ENCODE measurements at regions not wholly inside any gene's neighbourhood (a gene's known extent, or its start where the extent isn't known, plus 50 kb on each side); places are given as distances from the start of the nearest gene placed in this dataset.
"Not testable (repeated sequence)": the region's sequence is repeated elsewhere in the genome, so short reads cannot be mapped to it uniquely, and the experiment has no call there.

GRCh38 chr4:86498863-86499166 lies 95.3 kb upstream of the PTPN13 start:
- Mint-ChIP-seq H3K9me3 (no peaks in the 10 kb centered on the region), H3K36me3 (no peaks in the 10 kb centered on the region), H3K27ac (no peak overlapping the region)
- ATAC-seq, result no peak
- DNase-seq (ENCODE audit: low spot score in 2 of 2), result no peak

- Mint-ChIP-seq H3K27ac (no peak overlapping the region), H3K9me3 (no peaks in the 10 kb centered on the region), H3K36me3 (no peaks in the 10 kb centered on the region)
- ATAC-seq (no peak), DNase-seq (ENCODE audit: low spot score in 2 of 2) (no peak)
These were observed 93.6 kb upstream of the PTPN13 start for GRCh38 chr4:86500527-86500926.

DNA sequence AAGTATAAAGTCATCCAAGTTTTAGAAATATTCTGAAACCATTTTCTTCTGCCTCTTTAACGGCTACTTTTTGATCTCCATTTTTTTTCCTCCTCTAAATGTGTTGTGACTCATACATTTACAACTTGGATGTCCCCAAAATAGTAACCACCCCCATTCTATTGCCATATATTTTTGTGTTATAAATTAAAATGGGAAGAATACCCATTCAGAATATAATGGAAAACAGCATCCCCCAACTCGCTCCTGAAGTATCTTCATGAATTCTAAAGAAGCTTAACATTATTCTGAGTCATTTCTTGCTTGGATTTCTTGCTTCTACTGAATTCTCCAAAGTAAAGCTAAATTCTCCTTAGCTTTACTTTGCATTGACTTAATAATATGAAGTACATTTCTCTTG lies 92.0 kb upstream of the PTPN13 start:
- Mint-ChIP-seq H3K9me3 (no peaks in the 10 kb centered on the region), H3K36me3 (no peaks in the 10 kb centered on the region), H3K27ac (no peak overlapping the region)
- ATAC-seq (no peak), DNase-seq (ENCODE audit: low spot score in 2 of 2) (no peak)

- Mint-ChIP-seq H3K9me3 (no peaks in the 10 kb centered on the region), H3K27ac (no peak overlapping the region), H3K36me3 (no peaks in the 10 kb centered on the region)
- ATAC-seq, result no peak
- DNase-seq (ENCODE audit: low spot score in 2 of 2), result no peak
These were observed 87.5 kb upstream of the PTPN13 start for GRCh38 chr4:86506591-86506990.

- Mint-ChIP-seq H3K36me3 (no peaks in the 10 kb centered on the region), H3K27ac (no peak overlapping the region), H3K9me3 (no peaks in the 10 kb centered on the region)
- no peak for DNase-seq (ENCODE audit: low spot score in 2 of 2)
- no peak for ATAC-seq
These were observed 85.7 kb upstream of the PTPN13 start for GRCh38 chr4:86508436-86508835.

DNA sequence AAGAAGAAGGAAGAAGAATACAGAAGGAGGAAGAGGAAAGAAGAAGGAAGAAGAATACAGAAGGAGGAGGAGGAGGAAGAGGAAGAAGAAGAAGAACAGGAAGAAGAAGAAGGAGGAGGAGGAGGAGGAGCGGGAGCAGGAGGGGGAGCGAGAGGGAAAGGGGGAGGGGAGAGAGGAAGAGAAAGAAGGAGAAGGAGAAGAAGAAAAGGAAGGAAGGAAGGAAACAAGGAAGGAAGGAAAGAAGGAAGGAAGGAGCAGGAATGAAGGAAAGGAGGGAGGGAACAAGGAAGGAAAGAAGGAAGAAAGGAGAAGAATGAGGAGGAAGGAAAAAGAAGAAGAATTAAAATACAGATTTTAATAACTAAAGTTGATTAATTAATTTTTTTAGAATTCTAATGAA lies 82.5 kb upstream of the PTPN13 start:
- Mint-ChIP-seq H3K36me3 (no peaks in the 10 kb centered on the region), H3K27ac (no peak overlapping the region), H3K9me3 (no peaks in the 10 kb centered on the region)
- ATAC-seq (no peak), DNase-seq (ENCODE audit: low spot score in 2 of 2) (no peak)

DNA sequence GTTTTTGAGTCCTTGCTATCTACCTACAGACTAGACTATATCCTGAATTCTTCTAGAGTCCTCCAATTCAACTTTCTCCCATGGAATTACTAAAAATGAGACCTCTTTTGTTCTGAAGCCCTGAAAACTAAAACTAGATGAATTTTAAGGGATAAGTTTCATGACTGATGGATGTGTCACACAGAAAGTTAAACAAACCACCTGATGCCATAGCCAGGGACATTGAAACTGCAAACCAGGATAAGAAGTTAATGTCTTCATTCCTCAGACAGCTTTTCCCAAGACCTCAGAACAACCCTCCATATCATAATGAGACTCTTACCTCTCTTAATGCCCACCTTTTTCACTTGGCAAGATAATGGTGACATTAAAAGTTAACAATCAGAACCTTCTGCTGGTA lies 81.5 kb upstream of the PTPN13 start:
- no peak for ATAC-seq
- no peaks in the 10 kb centered on the region for H3K9me3 Mint-ChIP-seq
- no peak for DNase-seq (ENCODE audit: low spot score in 2 of 2)
- H3K36me3 Mint-ChIP-seq, result no peaks in the 10 kb centered on the region
- H3K27ac Mint-ChIP-seq, result no peak overlapping the region

DNA sequence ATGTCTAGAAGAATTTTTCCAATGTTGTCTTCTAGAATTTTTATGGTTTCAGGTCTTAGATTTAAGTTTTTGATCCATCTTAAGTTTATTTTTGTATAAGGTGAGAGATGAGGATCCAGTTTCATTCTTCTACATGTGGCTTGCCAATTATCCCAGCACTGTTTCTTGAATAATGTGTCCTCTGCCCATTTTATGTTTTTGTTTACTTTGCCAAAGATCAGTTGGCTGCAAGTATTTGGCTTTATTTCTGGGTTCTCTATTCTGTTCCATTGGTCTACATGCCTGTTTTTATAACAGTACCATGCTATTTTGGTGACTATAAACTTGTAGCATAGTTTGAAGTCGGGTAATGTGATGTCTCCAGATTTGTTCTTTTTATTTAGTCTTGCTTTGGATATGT lies 78.2 kb upstream of the PTPN13 start:
- peaks cover 5 to 11% of the 10 kb centered on the region in 2 donors for H3K36me3 Mint-ChIP-seq
- ATAC-seq; H3K27ac Mint-ChIP-seq; DNase-seq (ENCODE audit: low spot score in 2 of 2): not testable (repeated sequence)
- peaks cover 12 to 16% of the 10 kb centered on the region in 2 donors for H3K9me3 Mint-ChIP-seq

GRCh38 chr4:86521373-86521969 lies 72.6 kb upstream of the PTPN13 start:
- DNase-seq (ENCODE audit: low spot score in 2 of 2) (no peak), ATAC-seq (no peak)
- H3K9me3 Mint-ChIP-seq, result peaks cover 24 to 37% of the 10 kb centered on the region in 2 donors
- H3K36me3 Mint-ChIP-seq, result peaks cover 11 to 19% of the 10 kb centered on the region in 2 donors
- H3K27ac Mint-ChIP-seq, result no peak overlapping the region

DNA sequence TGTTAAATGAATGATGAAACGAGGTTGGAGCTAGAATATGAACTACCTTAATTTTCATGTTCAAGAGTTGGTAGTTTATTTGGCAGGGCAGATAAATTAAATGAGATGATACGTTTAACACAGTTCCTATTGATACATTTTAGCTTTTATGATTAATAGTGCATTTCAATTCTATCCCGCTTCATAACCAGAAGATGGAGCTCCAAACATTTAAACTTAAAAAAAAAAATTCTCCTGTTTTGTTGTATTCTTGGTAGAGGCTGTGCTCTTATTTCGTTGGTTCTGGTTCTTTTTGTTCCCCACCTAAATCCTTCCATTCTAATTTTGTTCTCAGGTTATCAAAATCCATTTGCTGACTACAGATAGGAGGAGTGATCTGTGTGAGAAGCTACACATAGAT lies 71.8 kb upstream of the PTPN13 start:
- Mint-ChIP-seq H3K36me3 (peaks cover 11 to 19% of the 10 kb centered on the region in 2 donors), H3K27ac (no peak overlapping the region), H3K9me3 (peaks cover 24 to 37% of the 10 kb centered on the region in 2 donors)
- DNase-seq (ENCODE audit: low spot score in 2 of 2) (no peak), ATAC-seq (no peak)

DNA sequence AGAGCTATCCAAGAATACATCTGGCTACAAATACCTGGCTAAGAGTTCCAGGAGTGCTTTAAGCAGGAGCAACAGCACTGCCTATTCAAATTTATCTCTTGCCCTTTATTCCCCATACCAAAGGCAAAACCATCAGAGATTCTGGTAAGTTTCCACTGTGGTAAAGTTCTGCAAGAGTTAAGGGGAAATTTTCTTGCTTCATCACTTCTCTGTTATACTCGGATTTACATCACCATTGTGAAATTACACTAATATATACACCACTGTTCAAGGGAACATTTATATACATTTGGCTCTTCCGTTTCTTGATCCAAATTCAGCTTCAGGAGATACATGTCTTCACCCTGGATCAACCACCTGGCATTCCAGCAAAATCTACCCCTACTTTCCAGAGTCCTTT lies 70.8 kb upstream of the PTPN13 start:
- DNase-seq (ENCODE audit: low spot score in 2 of 2), result no peak
- Mint-ChIP-seq H3K36me3 (peaks cover 11 to 19% of the 10 kb centered on the region in 2 donors), H3K9me3 (peaks cover 23 to 37% of the 10 kb centered on the region in 2 donors), H3K27ac (no peak overlapping the region)
- no peak for ATAC-seq

DNA sequence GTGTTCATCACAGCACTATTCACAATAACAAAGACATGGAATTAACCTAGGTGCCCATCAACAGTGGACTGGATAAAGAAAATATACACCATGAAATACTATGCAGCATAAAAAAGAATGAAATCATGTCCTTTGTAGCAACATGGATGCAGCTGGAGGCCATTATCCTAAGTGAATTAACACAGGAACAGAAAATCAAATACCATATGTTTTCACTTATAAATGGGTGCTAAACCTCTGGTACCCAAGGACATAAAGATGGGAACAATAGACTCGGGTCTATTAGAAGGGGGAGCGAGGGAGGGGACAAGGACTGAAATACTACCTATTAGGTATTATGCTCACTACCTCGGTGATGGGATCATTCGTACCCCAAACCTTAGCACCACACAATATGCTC lies 66.4 kb upstream of the PTPN13 start:
- not testable (repeated sequence) for H3K27ac Mint-ChIP-seq; DNase-seq (ENCODE audit: low spot score in 2 of 2); H3K36me3 Mint-ChIP-seq; ATAC-seq
- H3K9me3 Mint-ChIP-seq, result peaks cover 6 to 11% of the 10 kb centered on the region in 2 donors

DNA sequence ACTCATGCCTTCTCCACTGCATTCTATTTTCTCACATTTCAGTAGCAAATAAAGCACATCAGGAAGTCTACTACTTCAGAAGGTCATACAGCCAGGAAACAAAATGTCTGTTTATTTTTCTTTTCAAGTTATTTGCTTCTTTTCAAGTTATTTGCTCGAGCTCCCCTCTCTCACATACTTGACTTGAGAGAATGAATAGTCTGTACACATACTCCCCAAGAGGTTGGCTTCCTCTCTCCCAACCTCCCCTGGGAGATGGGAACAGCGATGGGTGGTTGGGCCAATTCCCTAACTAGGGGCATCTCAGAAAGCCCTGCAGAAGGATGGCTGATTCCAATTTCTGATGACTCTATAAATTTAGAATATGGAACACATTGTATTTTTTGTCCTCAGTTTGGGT lies 64.7 kb upstream of the PTPN13 start:
- Mint-ChIP-seq H3K9me3 (peaks cover 0 to 2% of the 10 kb centered on the region in 2 donors), H3K27ac (no peak overlapping the region), H3K36me3 (no peaks in the 10 kb centered on the region)
- no peak for ATAC-seq
- DNase-seq (ENCODE audit: low spot score in 2 of 2), result no peak

DNA sequence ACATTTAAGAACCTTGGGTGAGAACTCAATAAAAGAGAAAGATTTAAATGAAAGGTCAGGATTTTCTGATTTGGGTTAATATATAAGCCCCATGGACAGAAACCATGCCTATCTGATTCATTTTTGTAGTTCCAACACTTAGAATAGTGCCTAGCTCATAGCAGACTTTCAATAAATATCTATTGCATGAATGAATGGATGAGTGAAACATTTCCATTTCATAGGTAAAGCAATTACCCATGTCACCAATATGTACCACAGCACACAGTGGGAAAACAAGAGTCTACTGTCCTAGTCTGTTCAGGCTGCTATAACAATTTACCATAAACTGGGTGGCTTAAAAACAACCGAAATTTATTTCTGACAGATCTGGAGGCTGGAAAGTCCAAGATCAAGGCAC lies 63.9 kb upstream of the PTPN13 start:
- Mint-ChIP-seq H3K36me3 (no peaks in the 10 kb centered on the region), H3K9me3 (no peaks in the 10 kb centered on the region), H3K27ac (no peak overlapping the region)
- DNase-seq (ENCODE audit: low spot score in 2 of 2) (no peak), ATAC-seq (no peak)

- DNase-seq (ENCODE audit: low spot score in 2 of 2) (no peak), ATAC-seq (no peak)
- Mint-ChIP-seq H3K27ac (no peak overlapping the region), H3K9me3 (no peaks in the 10 kb centered on the region), H3K36me3 (no peaks in the 10 kb centered on the region)
These were observed 62.7 kb upstream of the PTPN13 start for GRCh38 chr4:86531440-86531839.

DNA sequence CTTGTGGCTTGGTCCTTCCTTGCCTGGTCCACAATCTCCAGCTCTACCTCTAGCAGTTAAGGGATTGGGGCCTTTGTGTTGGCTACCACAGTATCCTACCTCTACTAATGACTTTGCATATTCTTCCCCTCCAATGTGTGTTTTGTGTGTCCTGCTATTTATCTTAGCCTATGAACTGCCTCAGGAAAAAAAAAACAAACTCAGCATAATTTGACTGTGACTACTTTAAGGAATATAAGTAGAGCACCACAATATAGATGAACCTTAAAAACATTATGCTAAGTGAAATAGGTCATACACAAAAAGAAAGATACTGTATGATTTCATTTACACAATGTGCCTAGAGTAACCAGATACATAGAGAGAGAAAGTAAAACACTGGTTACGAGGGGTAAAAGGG lies 61.3 kb upstream of the PTPN13 start:
- no peak for ATAC-seq
- Mint-ChIP-seq H3K27ac (no peak overlapping the region), H3K36me3 (no peaks in the 10 kb centered on the region), H3K9me3 (no peaks in the 10 kb centered on the region)
- DNase-seq (ENCODE audit: low spot score in 2 of 2), result no peak

DNA sequence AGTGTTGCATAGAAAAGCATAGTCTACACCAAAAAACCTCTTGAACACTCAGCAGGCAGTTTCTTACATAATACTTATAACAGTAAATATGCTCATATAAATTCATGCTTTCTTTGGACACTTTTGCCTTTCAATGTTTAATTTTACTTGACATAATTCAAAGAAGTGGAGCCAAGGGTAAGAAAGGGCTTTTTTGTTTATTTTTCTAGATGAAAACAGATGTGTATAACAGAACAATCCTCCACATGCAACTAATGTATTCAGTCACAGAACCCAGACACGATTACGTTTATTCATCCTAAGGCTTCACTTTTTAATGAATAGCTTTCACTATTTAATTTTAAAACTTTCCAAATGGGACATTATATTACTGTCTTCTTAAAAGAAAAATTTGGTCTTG lies 58.0 kb upstream of the PTPN13 start:
- no peak for ATAC-seq
- no peaks in the 10 kb centered on the region for H3K9me3 Mint-ChIP-seq
- H3K36me3 Mint-ChIP-seq, result no peaks in the 10 kb centered on the region
- DNase-seq (ENCODE audit: low spot score in 2 of 2), result no peak
- no peak overlapping the region for H3K27ac Mint-ChIP-seq

- no peak for ATAC-seq
- no peak overlapping the region for H3K27ac Mint-ChIP-seq
- H3K9me3 Mint-ChIP-seq, result peaks cover 8% of the 10 kb centered on the region in 2 donors
- peaks cover 0 to 10% of the 10 kb centered on the region in 2 donors for H3K36me3 Mint-ChIP-seq
- DNase-seq (ENCODE audit: low spot score in 2 of 2), result no peak
These were observed 51.6 kb upstream of the PTPN13 start for GRCh38 chr4:86542319-86543027.

Measured in activated naive CD4-positive, alpha-beta T cell treated with anti-CD3 and anti-CD28 coated beads, Interleukin-2, amount 50 U/mL, for 72 hours (primary cell).